ENCODE measurements at regions not wholly inside any gene's neighbourhood (a gene's known extent, or its start where the extent isn't known, plus 50 kb on each side); places are given as distances from the start of the nearest gene placed in this dataset.

GRCh38 chr11:127678631-127679030 is 678.1 kb upstream of the KIRREL3 start:
- Histone ChIP-seq H3K27me3 (ENCODE audit: control insufficient read depth in 1 of 2, insufficient read depth in 2 of 2, low read length in 2 of 2) (no peaks in the 10 kb centered on the region), H3K4me3 (ENCODE audit: low read depth in 1 of 2, low read length in 2 of 2) (no peak overlapping the region), H3K36me3 (ENCODE audit: control insufficient read depth in 2 of 2, insufficient read depth in 2 of 2, low read length in 1 of 2) (no peaks in the 10 kb centered on the region), H3K4me1 (ENCODE audit: control insufficient read depth in 2 of 2, insufficient read depth in 2 of 2, low read length in 1 of 2) (no peaks in the 10 kb centered on the region), H3K27ac (ENCODE audit: low read depth in 2 of 2, low read length in 1 of 2) (no peak overlapping the region), H3K9me3 (ENCODE audit: control insufficient read depth in 2 of 2, insufficient read depth in 1 of 2, low read depth in 1 of 2, low read length in 1 of 2) (no peaks in the 10 kb centered on the region)
- WGBS, 2 donors: 61 to 63% methylated on average over 2 of the region's 2 CpGs

DNA sequence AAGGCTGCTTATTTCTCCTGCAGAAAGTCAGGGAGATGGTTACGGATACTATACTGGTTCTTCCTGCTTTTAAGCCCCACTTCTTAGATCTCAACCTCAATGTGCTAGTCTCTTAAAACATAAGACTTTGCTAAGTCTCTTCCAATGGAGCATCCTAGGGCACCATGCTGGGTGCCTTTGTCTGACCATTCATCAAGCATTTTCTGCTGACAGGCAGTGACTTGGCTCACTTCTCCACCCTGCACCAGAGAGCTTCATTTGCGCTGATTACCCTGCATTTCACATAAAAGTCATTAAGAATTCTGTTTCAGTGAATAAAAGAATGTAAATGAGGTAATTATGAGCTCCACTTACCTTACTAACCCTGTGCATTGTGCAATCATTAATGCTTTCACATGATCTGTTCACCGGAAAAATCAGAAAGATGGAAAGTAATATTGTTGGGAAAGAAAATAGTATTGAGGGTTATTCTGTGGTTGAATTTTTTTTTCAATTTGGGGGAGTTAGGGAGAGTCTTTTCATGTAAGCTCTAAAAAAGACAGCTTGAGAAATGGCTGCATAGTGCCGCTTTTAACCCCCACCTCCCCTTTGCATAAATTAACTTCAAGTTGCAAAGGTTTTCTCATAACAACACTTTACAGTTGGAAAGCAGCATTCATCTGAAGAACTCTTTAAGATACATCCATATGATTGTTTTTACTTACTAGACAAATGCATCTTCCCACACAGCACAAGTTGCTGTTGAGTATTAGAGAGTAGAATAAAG is 677.3 kb upstream of the KIRREL3 start:
- no peaks in the 10 kb centered on the region for H3K27me3 ChIP-seq (ENCODE audit: control insufficient read depth in 1 of 2, insufficient read depth in 2 of 2, low read length in 2 of 2)
- H3K4me3 ChIP-seq (ENCODE audit: low read depth in 1 of 2, low read length in 2 of 2): no peak overlapping the region
- H3K9me3 ChIP-seq (ENCODE audit: control insufficient read depth in 2 of 2, insufficient read depth in 1 of 2, low read depth in 1 of 2, low read length in 1 of 2): no peaks in the 10 kb centered on the region
- no peaks in the 10 kb centered on the region for H3K36me3 ChIP-seq (ENCODE audit: control insufficient read depth in 2 of 2, insufficient read depth in 2 of 2, low read length in 1 of 2)
- 84 to 92% methylated on average over 4 of the region's 4 CpGs for WGBS, 2 donors
- H3K27ac ChIP-seq (ENCODE audit: low read depth in 2 of 2, low read length in 1 of 2): no peak overlapping the region
- no peaks in the 10 kb centered on the region for H3K4me1 ChIP-seq (ENCODE audit: control insufficient read depth in 2 of 2, insufficient read depth in 2 of 2, low read length in 1 of 2)

GRCh38 chr11:127675581-127675980 is 675.0 kb upstream of the KIRREL3 start:
- no peaks in the 10 kb centered on the region for H3K4me1 ChIP-seq (ENCODE audit: control insufficient read depth in 2 of 2, insufficient read depth in 2 of 2, low read length in 1 of 2)
- H3K27ac ChIP-seq (ENCODE audit: low read depth in 2 of 2, low read length in 1 of 2): no peak overlapping the region
- 40 to 51% methylated on average over 2 of the region's 2 CpGs for WGBS, 2 donors
- no peaks in the 10 kb centered on the region for H3K36me3 ChIP-seq (ENCODE audit: control insufficient read depth in 2 of 2, insufficient read depth in 2 of 2, low read length in 1 of 2)
- H3K27me3 ChIP-seq (ENCODE audit: control insufficient read depth in 1 of 2, insufficient read depth in 2 of 2, low read length in 2 of 2): no peaks in the 10 kb centered on the region
- no peaks in the 10 kb centered on the region for H3K9me3 ChIP-seq (ENCODE audit: control insufficient read depth in 2 of 2, insufficient read depth in 1 of 2, low read depth in 1 of 2, low read length in 1 of 2)
- no peak overlapping the region for H3K4me3 ChIP-seq (ENCODE audit: low read depth in 1 of 2, low read length in 2 of 2)

DNA sequence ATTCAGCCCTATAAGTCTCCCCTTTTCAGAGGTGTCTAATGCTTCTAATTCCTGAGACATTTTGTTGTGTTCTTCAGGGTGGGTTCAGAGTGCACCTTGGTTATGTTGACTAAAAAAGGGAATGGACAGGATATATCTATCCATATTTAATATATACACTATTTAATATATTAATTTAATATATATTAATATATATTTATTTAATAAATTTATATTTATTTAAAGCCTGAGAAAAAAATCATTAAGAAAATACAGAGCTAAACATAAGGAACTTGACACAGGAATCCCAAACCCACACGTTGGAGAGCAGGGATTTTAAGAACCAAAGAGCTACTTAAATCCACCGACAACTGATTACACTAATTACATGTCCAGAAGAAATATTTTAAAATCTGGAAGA is 674.2 kb upstream of the KIRREL3 start:
- Histone ChIP-seq H3K27ac (ENCODE audit: low read depth in 2 of 2, low read length in 1 of 2) (no peak overlapping the region), H3K27me3 (ENCODE audit: control insufficient read depth in 1 of 2, insufficient read depth in 2 of 2, low read length in 2 of 2) (no peaks in the 10 kb centered on the region), H3K9me3 (ENCODE audit: control insufficient read depth in 2 of 2, insufficient read depth in 1 of 2, low read depth in 1 of 2, low read length in 1 of 2) (no peaks in the 10 kb centered on the region), H3K36me3 (ENCODE audit: control insufficient read depth in 2 of 2, insufficient read depth in 2 of 2, low read length in 1 of 2) (no peaks in the 10 kb centered on the region), H3K4me1 (ENCODE audit: control insufficient read depth in 2 of 2, insufficient read depth in 2 of 2, low read length in 1 of 2) (no peaks in the 10 kb centered on the region), H3K4me3 (ENCODE audit: low read depth in 1 of 2, low read length in 2 of 2) (no peak overlapping the region)
- WGBS, 2 donors: 81 to 85% methylated on average over 2 of the region's 2 CpGs

DNA sequence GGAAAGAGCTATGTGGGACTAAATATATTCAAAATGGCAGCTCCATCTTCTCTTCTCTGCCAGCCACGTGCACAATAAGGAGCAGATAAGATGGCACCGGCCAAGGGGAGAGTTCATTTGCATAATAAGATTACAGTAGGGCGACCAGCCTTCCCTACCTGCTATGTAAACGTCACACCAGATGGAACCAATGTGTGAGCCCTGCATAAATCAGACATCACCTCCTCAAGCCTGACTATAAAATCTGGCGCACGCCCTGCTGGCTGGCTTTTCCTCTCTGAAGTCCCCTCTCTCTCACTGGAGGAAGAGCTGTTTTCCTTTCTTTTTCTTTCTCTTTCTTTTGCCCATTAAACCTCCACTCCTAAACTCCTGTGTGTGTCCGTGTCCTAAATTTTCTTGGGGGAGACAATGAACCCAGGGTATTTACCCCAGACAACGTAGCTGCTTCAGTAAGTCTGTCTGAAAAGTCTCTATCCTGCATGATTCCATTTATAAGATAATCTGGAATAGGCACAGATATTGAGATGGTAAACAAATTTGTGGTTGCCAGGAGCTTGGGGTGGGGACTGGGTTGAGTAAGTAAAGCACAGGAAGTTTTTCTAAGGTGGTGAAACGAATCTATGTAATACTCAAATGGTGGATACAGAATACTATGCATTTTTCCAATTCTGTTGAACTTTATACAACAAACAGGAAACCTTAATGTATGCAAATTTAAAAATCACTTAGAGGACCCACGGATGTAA is 670.0 kb upstream of the KIRREL3 start:
- Histone ChIP-seq H3K9me3 (ENCODE audit: control insufficient read depth in 2 of 2, insufficient read depth in 1 of 2, low read depth in 1 of 2, low read length in 1 of 2) (no peaks in the 10 kb centered on the region), H3K27ac (ENCODE audit: low read depth in 2 of 2, low read length in 1 of 2) (no peak overlapping the region), H3K27me3 (ENCODE audit: control insufficient read depth in 1 of 2, insufficient read depth in 2 of 2, low read length in 2 of 2) (no peaks in the 10 kb centered on the region), H3K36me3 (ENCODE audit: control insufficient read depth in 2 of 2, insufficient read depth in 2 of 2, low read length in 1 of 2) (no peaks in the 10 kb centered on the region), H3K4me1 (ENCODE audit: control insufficient read depth in 2 of 2, insufficient read depth in 2 of 2, low read length in 1 of 2) (no peaks in the 10 kb centered on the region), H3K4me3 (ENCODE audit: low read depth in 1 of 2, low read length in 2 of 2) (no peak overlapping the region)
- WGBS, 2 donors: 64 to 72% methylated on average over 10 of the region's 10 CpGs

GRCh38 chr11:127656116-127656836 is 655.7 kb upstream of the KIRREL3 start:
- H3K4me1 ChIP-seq (ENCODE audit: control insufficient read depth in 2 of 2, insufficient read depth in 2 of 2, low read length in 1 of 2): no peaks in the 10 kb centered on the region
- H3K36me3 ChIP-seq (ENCODE audit: control insufficient read depth in 2 of 2, insufficient read depth in 2 of 2, low read length in 1 of 2): no peaks in the 10 kb centered on the region
- no peak overlapping the region for H3K4me3 ChIP-seq (ENCODE audit: low read depth in 1 of 2, low read length in 2 of 2)
- no peak overlapping the region for H3K27ac ChIP-seq (ENCODE audit: low read depth in 2 of 2, low read length in 1 of 2)
- 36 to 37% methylated on average over 6 of the region's 6 CpGs for WGBS, 2 donors
- no peaks in the 10 kb centered on the region for H3K9me3 ChIP-seq (ENCODE audit: control insufficient read depth in 2 of 2, insufficient read depth in 1 of 2, low read depth in 1 of 2, low read length in 1 of 2)
- no peaks in the 10 kb centered on the region for H3K27me3 ChIP-seq (ENCODE audit: control insufficient read depth in 1 of 2, insufficient read depth in 2 of 2, low read length in 2 of 2)

- WGBS, 2 donors: 83 to 89% methylated on average over 4 of the region's 4 CpGs
Observed at GRCh38 chr11:127653076-127653475, 652.5 kb upstream of the KIRREL3 start.

DNA sequence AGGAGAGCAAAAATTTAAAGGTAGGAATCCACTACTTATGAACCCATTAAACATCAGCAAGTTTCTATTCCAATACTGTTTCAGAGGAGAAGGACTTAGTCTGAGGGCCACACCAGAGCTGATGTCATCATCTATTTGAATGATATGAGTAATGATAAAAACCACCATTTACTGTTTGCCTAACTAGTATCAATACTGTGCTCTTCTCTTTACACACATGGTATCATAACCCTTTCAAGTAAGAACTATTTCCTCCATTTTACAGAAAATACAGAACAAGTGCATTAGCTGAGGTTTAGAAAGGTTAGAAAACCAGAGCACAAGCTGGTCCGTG is 651.3 kb upstream of the KIRREL3 start:
- Histone ChIP-seq H3K4me3 (ENCODE audit: low read depth in 1 of 2, low read length in 2 of 2) (no peak overlapping the region), H3K4me1 (ENCODE audit: control insufficient read depth in 2 of 2, insufficient read depth in 2 of 2, low read length in 1 of 2) (no peaks in the 10 kb centered on the region), H3K36me3 (ENCODE audit: control insufficient read depth in 2 of 2, insufficient read depth in 2 of 2, low read length in 1 of 2) (no peaks in the 10 kb centered on the region), H3K9me3 (ENCODE audit: control insufficient read depth in 2 of 2, insufficient read depth in 1 of 2, low read depth in 1 of 2, low read length in 1 of 2) (no peaks in the 10 kb centered on the region), H3K27me3 (ENCODE audit: control insufficient read depth in 1 of 2, insufficient read depth in 2 of 2, low read length in 2 of 2) (no peaks in the 10 kb centered on the region), H3K27ac (ENCODE audit: low read depth in 2 of 2, low read length in 1 of 2) (no peak overlapping the region)
- WGBS, 2 donors: 74 to 75% methylated on average over 1 of the region's 1 CpG

More at GRCh38 chr11:127653076-127653475, 652.5 kb upstream of the KIRREL3 start:
- Histone ChIP-seq H3K4me3 (ENCODE audit: low read depth in 1 of 2, low read length in 2 of 2) (no peak overlapping the region), H3K27ac (ENCODE audit: low read depth in 2 of 2, low read length in 1 of 2) (no peak overlapping the region), H3K9me3 (ENCODE audit: control insufficient read depth in 2 of 2, insufficient read depth in 1 of 2, low read depth in 1 of 2, low read length in 1 of 2) (no peaks in the 10 kb centered on the region), H3K36me3 (ENCODE audit: control insufficient read depth in 2 of 2, insufficient read depth in 2 of 2, low read length in 1 of 2) (no peaks in the 10 kb centered on the region), H3K27me3 (ENCODE audit: control insufficient read depth in 1 of 2, insufficient read depth in 2 of 2, low read length in 2 of 2) (no peaks in the 10 kb centered on the region), H3K4me1 (ENCODE audit: control insufficient read depth in 2 of 2, insufficient read depth in 2 of 2, low read length in 1 of 2) (no peaks in the 10 kb centered on the region)

- H3K36me3 ChIP-seq (ENCODE audit: control insufficient read depth in 2 of 2, insufficient read depth in 2 of 2, low read length in 1 of 2): no peaks in the 10 kb centered on the region
- 42 to 57% methylated on average over 5 of the region's 5 CpGs for WGBS, 2 donors
- H3K4me1 ChIP-seq (ENCODE audit: control insufficient read depth in 2 of 2, insufficient read depth in 2 of 2, low read length in 1 of 2): no peaks in the 10 kb centered on the region
- no peak overlapping the region for H3K4me3 ChIP-seq (ENCODE audit: low read depth in 1 of 2, low read length in 2 of 2)
- no peak overlapping the region for H3K27ac ChIP-seq (ENCODE audit: low read depth in 2 of 2, low read length in 1 of 2)
- H3K27me3 ChIP-seq (ENCODE audit: control insufficient read depth in 1 of 2, insufficient read depth in 2 of 2, low read length in 2 of 2): no peaks in the 10 kb centered on the region
- no peaks in the 10 kb centered on the region for H3K9me3 ChIP-seq (ENCODE audit: control insufficient read depth in 2 of 2, insufficient read depth in 1 of 2, low read depth in 1 of 2, low read length in 1 of 2)
Observed at GRCh38 chr11:127651175-127651887, 650.8 kb upstream of the KIRREL3 start.

All from esophagus (tissue), 2 donors.